ENCODE measurements at regions not wholly inside any gene's neighbourhood (a gene's known extent, or its start where the extent isn't known, plus 50 kb on each side); places are given as distances from the start of the nearest gene placed in this dataset.

GRCh38 chr4:33226783-33227182 lies 2506.6 kb downstream of the PCDH7 start:
- TF ChIP-seq POLR2A (IDR thresholded peaks at IDR 0.05) (no peak), CTCF (IDR thresholded peaks at IDR 0.05) (no peak), EP300 (IDR thresholded peaks at IDR 0.05) (no peak)
